ENCODE measurements at regions not wholly inside any gene's neighbourhood (a gene's known extent, or its start where the extent isn't known, plus 50 kb on each side); places are given as distances from the start of the nearest gene placed in this dataset.

- Histone ChIP-seq H3K9me3 (ENCODE audit: control insufficient read depth, low read length) (no peaks in the 10 kb centered on the region), H2BK120ac (ENCODE audit: low read depth, low read length) (peak overlapping the region; percentile 6), H2AFZ (ENCODE audit: low read depth, low read length) (no peak overlapping the region), H3K14ac (ENCODE audit: low read length in 2 of 2) (peak overlapping the region in 1 of 2 experiments; percentile 51), H2BK12ac (ENCODE audit: low read length in 2 of 2) (peak overlapping the region in 1 of 2 experiments; percentile 76), H4K91ac (ENCODE audit: low read length) (peak overlapping the region; percentile 31), H2BK15ac (ENCODE audit: low read depth, poor library complexity, severe bottlenecking) (peak overlapping the region; percentile 61), H3K23ac (ENCODE audit: low read length in 2 of 2) (no peak overlapping the region), H3K9ac (ENCODE audit: low read length) (no peak overlapping the region), H3K4ac (ENCODE audit: low read depth in 1 of 2, low read length in 2 of 2) (no peak overlapping the region), H4K8ac (ENCODE audit: low read length) (no peak overlapping the region), H3K27ac (ENCODE audit: low read length, poor library complexity, severe bottlenecking) (no peak overlapping the region), H3K18ac (ENCODE audit: low read depth in 1 of 2, low read length in 2 of 2) (peak overlapping the region in 1 of 2 experiments; percentile 59), H3K4me2 (ENCODE audit: low read length, poor library complexity, severe bottlenecking) (no peak overlapping the region), H3K4me3 (ENCODE audit: insufficient read depth in 1 of 2, low read depth in 1 of 2, low read length in 2 of 2) (no peak overlapping the region), H3K36me3 (ENCODE audit: control insufficient read depth in 1 of 2, insufficient read depth in 2 of 2, low read depth in 1 of 2, low read length in 2 of 2) (no peaks in the 10 kb centered on the region), H2BK5ac (ENCODE audit: low read depth, low read length, poor library complexity, severe bottlenecking) (no peak overlapping the region), H3K27me3 (ENCODE audit: control insufficient read depth in 1 of 2, insufficient read depth in 1 of 2, low read length in 2 of 2) (no peaks in the 10 kb centered on the region), H3K4me1 (ENCODE audit: control insufficient read depth, insufficient read depth, low read depth, low read length) (peaks cover 26% of the 10 kb centered on the region), H3K79me1 (replicated peaks; ENCODE audit: low read length, poor library complexity, severe bottlenecking) (no peaks in the 10 kb centered on the region), H2AK5ac (ENCODE audit: low read length, severe bottlenecking) (no peak overlapping the region)
- 88% methylated on average over 3 of the region's 3 CpGs for WGBS
- DNase-seq = no peak
Measured at GRCh38 chr15:99451484-99451883, 114.3 kb upstream of the MEF2A start.

DNA sequence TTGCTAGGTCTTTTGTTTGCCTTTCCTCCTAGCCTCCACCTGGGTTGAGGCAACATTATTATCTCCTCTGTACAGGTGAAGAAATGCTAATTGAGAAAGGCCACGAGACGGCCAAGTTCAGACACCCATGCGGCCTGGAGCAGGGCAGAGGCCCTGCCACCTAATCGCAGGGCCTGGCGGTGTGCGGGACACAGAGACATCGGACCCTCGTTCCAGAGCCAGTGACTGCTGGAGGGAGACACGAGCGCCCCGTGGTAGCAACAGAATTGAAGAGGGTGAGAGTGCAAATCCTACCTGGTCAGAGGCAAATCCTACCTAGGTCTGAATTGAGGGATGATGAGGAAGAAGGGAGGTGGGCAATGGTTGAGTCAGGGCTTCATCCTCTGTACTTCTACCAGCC, 113.8 kb upstream of the MEF2A start:
- Histone ChIP-seq H4K91ac (ENCODE audit: low read length) (peak overlapping the region; percentile 89), H3K4ac (ENCODE audit: low read depth in 1 of 2, low read length in 2 of 2) (peak overlapping the region in 1 of 2 experiments; percentile 11), H3K27ac (ENCODE audit: low read length, poor library complexity, severe bottlenecking) (no peak overlapping the region), H2AFZ (ENCODE audit: low read depth, low read length) (no peak overlapping the region), H3K4me1 (ENCODE audit: control insufficient read depth, insufficient read depth, low read depth, low read length) (peaks cover 26% of the 10 kb centered on the region), H3K4me2 (ENCODE audit: low read length, poor library complexity, severe bottlenecking) (no peak overlapping the region), H2BK5ac (ENCODE audit: low read depth, low read length, poor library complexity, severe bottlenecking) (no peak overlapping the region), H2BK12ac (ENCODE audit: low read length in 2 of 2) (peak overlapping the region; percentile 51 to 100), H3K79me1 (replicated peaks; ENCODE audit: low read length, poor library complexity, severe bottlenecking) (no peaks in the 10 kb centered on the region), H4K8ac (ENCODE audit: low read length) (no peak overlapping the region), H2BK120ac (ENCODE audit: low read depth, low read length) (peak overlapping the region; percentile 3), H3K36me3 (ENCODE audit: control insufficient read depth in 1 of 2, insufficient read depth in 2 of 2, low read depth in 1 of 2, low read length in 2 of 2) (no peaks in the 10 kb centered on the region), H2AK5ac (ENCODE audit: low read length, severe bottlenecking) (peak overlapping the region; percentile 20), H3K4me3 (ENCODE audit: insufficient read depth in 1 of 2, low read depth in 1 of 2, low read length in 2 of 2) (no peak overlapping the region), H2BK15ac (ENCODE audit: low read depth, poor library complexity, severe bottlenecking) (no peak overlapping the region), H3K23ac (ENCODE audit: low read length in 2 of 2) (no peak overlapping the region), H3K27me3 (ENCODE audit: control insufficient read depth in 1 of 2, insufficient read depth in 1 of 2, low read length in 2 of 2) (no peaks in the 10 kb centered on the region), H3K14ac (ENCODE audit: low read length in 2 of 2) (peak overlapping the region in 1 of 2 experiments; percentile 11), H3K9ac (ENCODE audit: low read length) (no peak overlapping the region), H3K9me3 (ENCODE audit: control insufficient read depth, low read length) (no peaks in the 10 kb centered on the region), H3K18ac (ENCODE audit: low read depth in 1 of 2, low read length in 2 of 2) (peak overlapping the region in 1 of 2 experiments; percentile 21)
- no peak for DNase-seq
- WGBS = 95% methylated on average over 11 of the region's 11 CpGs

- Histone ChIP-seq H4K8ac (ENCODE audit: low read length) (peak overlapping the region; percentile 73), H4K91ac (ENCODE audit: low read length) (peak overlapping the region; percentile 55), H2AFZ (ENCODE audit: low read depth, low read length) (peak overlapping the region; percentile 19), H3K27ac (ENCODE audit: low read length, poor library complexity, severe bottlenecking) (no peak overlapping the region), H3K27me3 (ENCODE audit: control insufficient read depth in 1 of 2, insufficient read depth in 1 of 2, low read length in 2 of 2) (no peaks in the 10 kb centered on the region), H3K18ac (ENCODE audit: low read depth in 1 of 2, low read length in 2 of 2) (peak overlapping the region; percentile 21 to 54), H3K9ac (ENCODE audit: low read length) (no peak overlapping the region), H2BK120ac (ENCODE audit: low read depth, low read length) (peak overlapping the region; percentile 74), H3K79me1 (replicated peaks; ENCODE audit: low read length, poor library complexity, severe bottlenecking) (no peaks in the 10 kb centered on the region), H2BK15ac (ENCODE audit: low read depth, poor library complexity, severe bottlenecking) (peak overlapping the region; percentile 98), H2BK12ac (ENCODE audit: low read length in 2 of 2) (peak overlapping the region; percentile 64 to 100), H3K4me2 (ENCODE audit: low read length, poor library complexity, severe bottlenecking) (no peak overlapping the region), H3K4me1 (ENCODE audit: control insufficient read depth, insufficient read depth, low read depth, low read length) (peaks cover 26% of the 10 kb centered on the region), H2BK5ac (ENCODE audit: low read depth, low read length, poor library complexity, severe bottlenecking) (no peak overlapping the region), H3K4ac (ENCODE audit: low read depth in 1 of 2, low read length in 2 of 2) (peak overlapping the region in 1 of 2 experiments; percentile 88), H3K23ac (ENCODE audit: low read length in 2 of 2) (peak overlapping the region in 1 of 2 experiments; percentile 15), H3K14ac (ENCODE audit: low read length in 2 of 2) (peak overlapping the region in 1 of 2 experiments; percentile 66), H3K36me3 (ENCODE audit: control insufficient read depth in 1 of 2, insufficient read depth in 2 of 2, low read depth in 1 of 2, low read length in 2 of 2) (no peaks in the 10 kb centered on the region), H3K4me3 (ENCODE audit: insufficient read depth in 1 of 2, low read depth in 1 of 2, low read length in 2 of 2) (no peak overlapping the region), H3K9me3 (ENCODE audit: control insufficient read depth, low read length) (no peaks in the 10 kb centered on the region), H2AK5ac (ENCODE audit: low read length, severe bottlenecking) (peak overlapping the region; percentile 76)
- WGBS = 86% methylated on average over 23 of the region's 24 CpGs
- DNase-seq = peak; percentile 33
Measured at GRCh38 chr15:99452728-99453636, 112.8 kb upstream of the MEF2A start.

DNA sequence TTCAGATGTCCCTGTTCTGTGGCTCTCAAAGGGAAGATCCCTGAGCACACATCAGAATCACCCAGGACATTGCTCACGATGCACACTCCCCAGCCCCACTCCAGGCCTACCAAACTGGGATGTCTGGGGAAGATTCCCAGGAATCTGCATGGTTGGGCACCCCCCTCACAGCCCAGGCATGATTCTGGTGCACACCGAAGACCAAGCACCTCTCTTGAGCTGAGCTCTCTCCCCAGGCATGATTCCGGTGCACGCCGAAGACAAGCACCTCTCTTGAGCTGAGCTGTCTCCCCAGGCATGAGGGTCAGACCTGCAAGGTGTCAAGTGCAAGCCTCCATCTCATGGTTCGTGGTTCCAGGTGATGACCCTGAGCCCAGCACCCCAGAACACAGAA, 112.2 kb upstream of the MEF2A start:
- no peak overlapping the region for H2BK120ac ChIP-seq (ENCODE audit: low read depth, low read length)
- no peaks in the 10 kb centered on the region for H3K36me3 ChIP-seq (ENCODE audit: control insufficient read depth in 1 of 2, insufficient read depth in 2 of 2, low read depth in 1 of 2, low read length in 2 of 2)
- no peak overlapping the region for H2AK5ac ChIP-seq (ENCODE audit: low read length, severe bottlenecking)
- WGBS = 95% methylated on average over 6 of the region's 6 CpGs
- H3K18ac ChIP-seq (ENCODE audit: low read depth in 1 of 2, low read length in 2 of 2) = peak overlapping the region; percentile 21 to 54
- no peak overlapping the region for H2BK5ac ChIP-seq (ENCODE audit: low read depth, low read length, poor library complexity, severe bottlenecking)
- no peaks in the 10 kb centered on the region for H3K79me1 ChIP-seq (replicated peaks; ENCODE audit: low read length, poor library complexity, severe bottlenecking)
- H3K27me3 ChIP-seq (ENCODE audit: control insufficient read depth in 1 of 2, insufficient read depth in 1 of 2, low read length in 2 of 2) = no peaks in the 10 kb centered on the region
- H3K4me3 ChIP-seq (ENCODE audit: insufficient read depth in 1 of 2, low read depth in 1 of 2, low read length in 2 of 2) = no peak overlapping the region
- H3K14ac ChIP-seq (ENCODE audit: low read length in 2 of 2) = peak overlapping the region in 1 of 2 experiments; percentile 0
- H4K8ac ChIP-seq (ENCODE audit: low read length) = no peak overlapping the region
- no peak overlapping the region for H3K23ac ChIP-seq (ENCODE audit: low read length in 2 of 2)
- H3K9me3 ChIP-seq (ENCODE audit: control insufficient read depth, low read length) = no peaks in the 10 kb centered on the region
- H2BK15ac ChIP-seq (ENCODE audit: low read depth, poor library complexity, severe bottlenecking) = no peak overlapping the region
- no peak overlapping the region for H3K4me2 ChIP-seq (ENCODE audit: low read length, poor library complexity, severe bottlenecking)
- H3K4ac ChIP-seq (ENCODE audit: low read depth in 1 of 2, low read length in 2 of 2) = peak overlapping the region; percentile 27 to 88
- no peak overlapping the region for H2AFZ ChIP-seq (ENCODE audit: low read depth, low read length)
- peaks cover 26% of the 10 kb centered on the region for H3K4me1 ChIP-seq (ENCODE audit: control insufficient read depth, insufficient read depth, low read depth, low read length)
- H4K91ac ChIP-seq (ENCODE audit: low read length) = peak overlapping the region; percentile 55
- no peak overlapping the region for H3K9ac ChIP-seq (ENCODE audit: low read length)
- H3K27ac ChIP-seq (ENCODE audit: low read length, poor library complexity, severe bottlenecking) = no peak overlapping the region
- DNase-seq = no peak
- H2BK12ac ChIP-seq (ENCODE audit: low read length in 2 of 2) = peak overlapping the region in 1 of 2 experiments; percentile 100

Measured in mesenchymal stem cell (in vitro differentiated cells and primary cell).